Smooth muscle cell (in vitro differentiated cells): ENCODE measurements at regions not wholly inside any gene's neighbourhood (a gene's known extent, or its start where the extent isn't known, plus 50 kb on each side); places are given as distances from the start of the nearest gene placed in this dataset.

Experiments used
- DNase-seq: peaks from one replicate; lab custom pipeline; 2025; ENCODE audit not compliant: unreplicated experiment; lab: John Stamatoyannopoulos, UW
- H2AFZ ChIP-seq: fragments of 200-600 bp; sonication (generic); 2 replicates; pipeline ENCODE4 v1.6.0; 2016; ENCODE audit warnings: antibody characterized with exemption, low read depth, mild to moderate bottlenecking
- H3F3A ChIP-seq: fragments of 200-600 bp; sonication (generic); 2 replicates; pipeline ENCODE4 v1.6.0; 2017; ENCODE audit warnings: antibody characterized with exemption, low read depth
- H3K27ac ChIP-seq: fragments of 200-600 bp; sonication (generic); 2 replicates; pipeline ENCODE4 v1.5.1; 2016; ENCODE audit warnings: low read depth, mild to moderate bottlenecking
- H3K27me3 ChIP-seq: fragments of 200-600 bp; sonication (generic); 2 replicates; pipeline ENCODE4 v1.6.1; 2016; ENCODE audit warnings: low read depth, mild to moderate bottlenecking
- H3K36me3 ChIP-seq: fragments of 200-600 bp; sonication (generic); 2 replicates; pipeline ENCODE4 v1.5.1; 2016; ENCODE audit warnings: low read depth
- H3K4me1 ChIP-seq: fragments of 200-600 bp; sonication (generic); 2 replicates; pipeline ENCODE4 v1.5.1; 2016; ENCODE audit warnings: low read depth
- H3K4me2 ChIP-seq: fragments of 200-600 bp; sonication (generic); 2 replicates; pipeline ENCODE4 v1.6.0; 2016; ENCODE audit warnings: mild to moderate bottlenecking
- H3K4me3 ChIP-seq: fragments of 200-600 bp; sonication (generic); 2 replicates; pipeline ENCODE4 v1.5.1; 2016; ENCODE audit warnings: mild to moderate bottlenecking
- H3K79me2 ChIP-seq: fragments of 200-600 bp; sonication (generic); 2 replicates; pipeline ENCODE4 v1.6.0; 2016; ENCODE audit warnings: low read depth, mild to moderate bottlenecking
- H3K9ac ChIP-seq: fragments of 200-600 bp; sonication (generic); 2 replicates; pipeline ENCODE4 v1.6.0; 2016; ENCODE audit warnings: low read depth
- H3K9me3 ChIP-seq: fragments of 200-600 bp; sonication (generic); replicated peaks from 2 replicates; pipeline ENCODE4 v1.5.1; 2016; ENCODE audit warnings: low read depth
- H4K20me1 ChIP-seq: fragments of 200-600 bp; sonication (generic); 2 replicates; pipeline ENCODE4 v1.6.0; 2016; ENCODE audit warnings: low read depth
- WGBS: methylation state at CpG from one replicate; pipeline ENCODE4 v1.1.7; 2016; ENCODE audit warnings: low lambda C conversion rate; 5-methylcytosine and 5-hydroxymethylcytosine counted together
- TF ChIP-seq, protein P1 (sequence below): fragments of 200-600 bp; sonication (generic); IDR thresholded peaks from 2 replicates; pipeline ENCODE4 v1.5.1; 2017; ENCODE audit warnings: borderline replicate concordance, mild to moderate bottlenecking, antibody characterized with exemption; ENCODE audit not compliant: insufficient read depth, poor library complexity, severe bottlenecking

DNA sequence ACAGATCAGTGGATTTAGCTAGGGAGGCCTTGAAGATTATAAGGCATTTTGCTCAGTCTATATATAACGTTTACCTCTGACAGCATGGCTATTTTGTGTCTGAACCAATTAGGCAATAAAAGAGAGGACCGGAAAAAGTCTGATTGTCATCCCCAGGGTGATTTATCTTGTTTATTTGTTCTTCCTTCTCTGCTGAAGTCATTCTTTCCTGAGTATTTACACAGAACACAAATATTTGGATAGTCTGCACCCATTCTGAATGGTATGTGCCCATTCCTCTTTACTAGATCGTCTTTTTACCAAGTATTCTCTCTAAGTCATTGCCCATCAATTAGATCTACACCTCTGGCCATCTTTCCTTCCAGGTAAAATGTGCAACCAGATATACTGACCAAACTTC lies 1602.9 kb downstream of the KCNT2 start:
- Histone ChIP-seq H4K20me1 (no peaks in the 10 kb centered on the region), H3K36me3 (no peaks in the 10 kb centered on the region), H3K4me2 (no peak overlapping the region), H3K4me1 (no peaks in the 10 kb centered on the region), H2AFZ (no peak overlapping the region), H3K4me3 (no peak overlapping the region), H3K27me3 (no peaks in the 10 kb centered on the region), H3K9me3 (no peaks in the 10 kb centered on the region), H3F3A (no peaks in the 10 kb centered on the region), H3K79me2 (no peaks in the 10 kb centered on the region), H3K9ac (no peak overlapping the region), H3K27ac (no peak overlapping the region)
- DNase-seq, result no peak
- TF ChIP-seq, protein P1, sequence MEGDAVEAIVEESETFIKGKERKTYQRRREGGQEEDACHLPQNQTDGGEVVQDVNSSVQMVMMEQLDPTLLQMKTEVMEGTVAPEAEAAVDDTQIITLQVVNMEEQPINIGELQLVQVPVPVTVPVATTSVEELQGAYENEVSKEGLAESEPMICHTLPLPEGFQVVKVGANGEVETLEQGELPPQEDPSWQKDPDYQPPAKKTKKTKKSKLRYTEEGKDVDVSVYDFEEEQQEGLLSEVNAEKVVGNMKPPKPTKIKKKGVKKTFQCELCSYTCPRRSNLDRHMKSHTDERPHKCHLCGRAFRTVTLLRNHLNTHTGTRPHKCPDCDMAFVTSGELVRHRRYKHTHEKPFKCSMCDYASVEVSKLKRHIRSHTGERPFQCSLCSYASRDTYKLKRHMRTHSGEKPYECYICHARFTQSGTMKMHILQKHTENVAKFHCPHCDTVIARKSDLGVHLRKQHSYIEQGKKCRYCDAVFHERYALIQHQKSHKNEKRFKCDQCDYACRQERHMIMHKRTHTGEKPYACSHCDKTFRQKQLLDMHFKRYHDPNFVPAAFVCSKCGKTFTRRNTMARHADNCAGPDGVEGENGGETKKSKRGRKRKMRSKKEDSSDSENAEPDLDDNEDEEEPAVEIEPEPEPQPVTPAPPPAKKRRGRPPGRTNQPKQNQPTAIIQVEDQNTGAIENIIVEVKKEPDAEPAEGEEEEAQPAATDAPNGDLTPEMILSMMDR, result no peak
- 80% methylated on average over 3 of the region's 3 CpGs for WGBS

DNA sequence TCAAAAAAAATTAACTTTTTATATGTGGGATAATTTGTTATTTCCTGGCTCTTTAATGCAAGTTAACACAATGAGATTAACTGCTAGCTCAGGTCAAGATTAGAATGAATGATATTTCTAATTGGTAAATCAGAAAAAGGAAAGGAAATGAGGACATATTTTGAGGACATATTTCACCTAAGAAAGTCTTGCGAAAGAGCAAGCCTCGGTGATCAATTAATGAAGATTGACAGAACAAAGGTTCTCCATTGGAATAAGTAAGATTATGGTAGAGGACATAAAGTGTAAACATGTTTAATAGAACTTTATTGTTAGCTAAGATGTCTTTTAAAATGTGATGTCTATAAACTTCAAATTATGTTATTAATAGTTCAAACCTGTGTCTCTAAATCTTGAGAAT lies 1617.8 kb downstream of the KCNT2 start:
- no peaks in the 10 kb centered on the region for H4K20me1 ChIP-seq
- no peaks in the 10 kb centered on the region for H3K9me3 ChIP-seq
- no peak overlapping the region for H2AFZ ChIP-seq
- no peaks in the 10 kb centered on the region for H3K27me3 ChIP-seq
- H3K27ac ChIP-seq, result no peak overlapping the region
- H3F3A ChIP-seq, result no peaks in the 10 kb centered on the region
- no peak overlapping the region for H3K9ac ChIP-seq
- no peaks in the 10 kb centered on the region for H3K4me1 ChIP-seq
- H3K4me3 ChIP-seq, result no peak overlapping the region
- no peak for DNase-seq
- TF ChIP-seq, protein P1, result no peak
- H3K79me2 ChIP-seq, result no peaks in the 10 kb centered on the region
- WGBS, result 94% methylated on average over 2 of the region's 2 CpGs
- H3K36me3 ChIP-seq, result no peaks in the 10 kb centered on the region
- no peak overlapping the region for H3K4me2 ChIP-seq

GRCh38 chr1:194975913-194976312 lies 1632.3 kb downstream of the KCNT2 start:
- H3F3A ChIP-seq, result no peaks in the 10 kb centered on the region
- 83% methylated on average over 1 of the region's 1 CpG for WGBS
- H2AFZ ChIP-seq, result no peak overlapping the region
- TF ChIP-seq, protein P1, result no peak
- no peaks in the 10 kb centered on the region for H4K20me1 ChIP-seq
- no peak overlapping the region for H3K4me2 ChIP-seq
- no peak overlapping the region for H3K27ac ChIP-seq
- H3K4me1 ChIP-seq, result no peaks in the 10 kb centered on the region
- H3K4me3 ChIP-seq, result no peak overlapping the region
- no peak for DNase-seq
- no peak overlapping the region for H3K9ac ChIP-seq
- H3K79me2 ChIP-seq, result no peaks in the 10 kb centered on the region
- no peaks in the 10 kb centered on the region for H3K27me3 ChIP-seq
- no peaks in the 10 kb centered on the region for H3K9me3 ChIP-seq
- no peaks in the 10 kb centered on the region for H3K36me3 ChIP-seq

GRCh38 chr1:194968916-194969315 lies 1639.3 kb downstream of the KCNT2 start:
- TF ChIP-seq, protein P1, result no peak
- H4K20me1 ChIP-seq, result no peaks in the 10 kb centered on the region
- 74% methylated on average over 1 of the region's 1 CpG for WGBS

More at GRCh38 chr1:194968916-194969315, 1639.3 kb downstream of the KCNT2 start:
- H2AFZ ChIP-seq, result no peak overlapping the region
- no peaks in the 10 kb centered on the region for H3K79me2 ChIP-seq
- no peaks in the 10 kb centered on the region for H3K36me3 ChIP-seq
- no peaks in the 10 kb centered on the region for H3K9me3 ChIP-seq
- H3F3A ChIP-seq, result no peaks in the 10 kb centered on the region
- no peaks in the 10 kb centered on the region for H3K27me3 ChIP-seq
- no peak overlapping the region for H3K27ac ChIP-seq
- no peak for DNase-seq
- H3K4me2 ChIP-seq, result no peak overlapping the region
- H3K4me3 ChIP-seq, result no peak overlapping the region
- H3K9ac ChIP-seq, result no peak overlapping the region
- no peaks in the 10 kb centered on the region for H3K4me1 ChIP-seq
